Erythroblast (primary cell): ENCODE measurements at regions not wholly inside any gene's neighbourhood (a gene's known extent, or its start where the extent isn't known, plus 50 kb on each side); places are given as distances from the start of the nearest gene placed in this dataset.
"Not testable (repeated sequence)": the region's sequence is repeated elsewhere in the genome, so short reads cannot be mapped to it uniquely, and the experiment has no call there.

ENCODE experiments used
- GATA1 ChIP-seq: IDR thresholded peaks from 2 replicates; pipeline ENCODE4 v1.6.1; 2011; ENCODE audit warnings: low read depth, mild to moderate bottlenecking, control low read depth, low read length, moderate library complexity
- POLR2A ChIP-seq: IDR thresholded peaks from 2 replicates; pipeline ENCODE4 v1.6.1; 2011; ENCODE audit warnings: mild to moderate bottlenecking, low read length

DNA sequence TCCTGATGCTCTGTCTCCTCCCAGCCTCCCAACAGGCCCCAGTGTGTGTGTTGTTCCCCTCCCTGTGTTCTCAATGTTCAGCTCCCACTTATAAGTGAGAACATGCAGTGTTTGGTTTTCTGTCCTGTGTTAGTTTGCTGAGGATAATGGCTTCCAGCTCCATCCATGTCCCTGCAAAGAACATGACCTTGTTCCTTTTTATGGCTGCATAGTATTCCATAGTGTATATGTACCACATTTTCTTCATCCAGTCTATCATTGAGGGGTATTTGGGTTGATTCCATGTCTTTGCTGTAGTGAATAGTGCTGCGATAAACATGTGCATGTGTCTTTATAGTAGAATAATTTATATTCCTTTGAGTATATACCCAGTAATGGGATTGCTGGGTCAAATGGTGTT lies 150.4 kb downstream of the KLF6 start:
- TF ChIP-seq POLR2A, GATA1: not testable (repeated sequence)
